Liver (tissue), 8 donors: ENCODE measurements at regions not wholly inside any gene's neighbourhood (a gene's known extent, or its start where the extent isn't known, plus 50 kb on each side); places are given as distances from the start of the nearest gene placed in this dataset.

Experiments used
- DNase-seq: peaks from one replicate; pipeline ENCODE4 v3.0.0-alpha.2; 2017; ENCODE audit warnings: low spot score
- H3K27ac ChIP-seq, 2 donors: one replicate each; pipeline ENCODE4 v1.7.0; 2013; ENCODE audit warnings: inconsistent platforms in 2 of 2, low read length in 2 of 2, control low read depth in 1 of 2, low read depth in 1 of 2, mild to moderate bottlenecking in 1 of 2
- H3K27me3 ChIP-seq, 4 donors: one replicate each; pipeline versions ENCODE4 v1.6.1 to v1.7.0; 2013; ENCODE audit warnings: low read length in 3 of 4, inconsistent platforms in 1 of 4, mild to moderate bottlenecking in 1 of 4, moderate library complexity in 1 of 4; ENCODE audit not compliant: control insufficient read depth in 4 of 4, insufficient read depth in 4 of 4
- H3K36me3 ChIP-seq, 4 donors: one replicate each; pipeline versions ENCODE4 v1.6.1 to v1.7.0; 2013; ENCODE audit warnings: low read length in 3 of 4, mild to moderate bottlenecking in 3 of 4, low read depth in 1 of 4, moderate library complexity in 1 of 4; ENCODE audit not compliant: control insufficient read depth in 4 of 4, insufficient read depth in 3 of 4
- H3K4me1 ChIP-seq, 4 donors: one replicate each; pipeline versions ENCODE4 v1.6.1 to v1.7.0; 2013; ENCODE audit warnings: low read length in 3 of 4, mild to moderate bottlenecking in 3 of 4, moderate library complexity in 1 of 4; ENCODE audit not compliant: control insufficient read depth in 4 of 4, insufficient read depth in 4 of 4
- H3K4me3 ChIP-seq, 3 donors: one replicate each; pipeline versions ENCODE4 v1.6.1 to v1.7.0; 2013; ENCODE audit warnings: low read length in 3 of 3, control low read depth in 1 of 3, low read depth in 1 of 3, mild to moderate bottlenecking in 1 of 3
- H3K9ac ChIP-seq, 2 donors: one replicate each; pipeline ENCODE4 v1.7.0; 2013; ENCODE audit warnings: low read length in 2 of 2, mild to moderate bottlenecking in 2 of 2, moderate library complexity in 2 of 2, control low read depth in 1 of 2, low read depth in 1 of 2
- H3K9me3 ChIP-seq, 4 donors: one replicate each; pipeline versions ENCODE4 v1.6.1 to v1.7.0; 2013; ENCODE audit warnings: low read length in 3 of 4; ENCODE audit not compliant: control insufficient read depth in 4 of 4
- ATF3 ChIP-seq: IDR thresholded peaks from 2 replicates; pipeline ENCODE4 v1.6.1; 2016; ENCODE audit warnings: antibody characterized with exemption
- CTCF ChIP-seq: fragments of 150-350 bp; IDR thresholded peaks from 2 replicates; pipeline ENCODE4 v1.5.1; 2017; ENCODE audit warnings: improper control_type of control experiment, low read depth, low read length; ENCODE audit not compliant: missing input control
- EGR1 ChIP-seq, 2 donors: IDR thresholded peaks; 2 replicates each; pipeline ENCODE4 v1.6.1; 2016 to 2018; ENCODE audit warnings: antibody characterized with exemption in 2 of 2, low read depth in 2 of 2
- FOXA1 ChIP-seq: IDR thresholded peaks from 2 replicates; pipeline ENCODE4 v1.6.1; 2016; ENCODE audit warnings: antibody characterized with exemption
- FOXA2 ChIP-seq: IDR thresholded peaks from 2 replicates; pipeline ENCODE4 v1.6.1; 2016; ENCODE audit warnings: antibody characterized with exemption
- GABPA ChIP-seq, 2 donors: IDR thresholded peaks in 1 of 2; conservative IDR thresholded peaks in 1 of 2; 2 replicates each; pipeline ENCODE4 v1.6.1; 2016; ENCODE audit warnings: antibody characterized with exemption in 2 of 2, mild to moderate bottlenecking in 1 of 2, moderate library complexity in 1 of 2
- HNF4A ChIP-seq, 2 donors: conservative IDR thresholded peaks; 2 replicates each; pipeline ENCODE4 v1.6.1; 2016; ENCODE audit warnings: antibody characterized with exemption in 2 of 2, mild to moderate bottlenecking in 2 of 2
- HNF4G ChIP-seq: IDR thresholded peaks from 2 replicates; pipeline ENCODE4 v1.6.1; 2016; ENCODE audit warnings: antibody characterized with exemption
- JUND ChIP-seq, 2 donors: IDR thresholded peaks; 2 replicates each; pipeline ENCODE4 v1.6.1; 2016; ENCODE audit warnings: antibody characterized with exemption in 2 of 2
- MAX ChIP-seq: IDR thresholded peaks from 2 replicates; pipeline ENCODE4 v1.6.1; 2016; ENCODE audit warnings: antibody characterized with exemption
- NR2F2 ChIP-seq: IDR thresholded peaks from 2 replicates; pipeline ENCODE4 v1.6.1; 2016; ENCODE audit warnings: antibody characterized with exemption
- RAD21 ChIP-seq, 2 donors: IDR thresholded peaks; 2 replicates each; pipeline ENCODE4 v1.6.1; 2016; ENCODE audit warnings: antibody characterized with exemption in 2 of 2, mild to moderate bottlenecking in 2 of 2
- REST ChIP-seq: IDR thresholded peaks from 2 replicates; pipeline ENCODE4 v1.6.1; 2016; ENCODE audit warnings: antibody characterized with exemption, mild to moderate bottlenecking
- RXRA ChIP-seq, 2 donors: IDR thresholded peaks; 2 replicates each; pipeline ENCODE4 v1.6.1; 2017 to 2018; ENCODE audit warnings: antibody characterized with exemption in 2 of 2, mild to moderate bottlenecking in 1 of 2
- SP1 ChIP-seq: IDR thresholded peaks from 2 replicates; pipeline ENCODE4 v1.6.1; 2018; ENCODE audit warnings: antibody characterized with exemption, mild to moderate bottlenecking
- TAF1 ChIP-seq: conservative IDR thresholded peaks from 2 replicates; pipeline ENCODE4 v1.6.1; 2016; ENCODE audit warnings: antibody characterized with exemption, mild to moderate bottlenecking
- YY1 ChIP-seq: IDR thresholded peaks from 2 replicates; pipeline ENCODE4 v1.6.1; 2016; ENCODE audit warnings: antibody characterized with exemption, mild to moderate bottlenecking
- ZBTB33 ChIP-seq: IDR thresholded peaks from 2 replicates; pipeline ENCODE4 v1.6.1; 2016; ENCODE audit warnings: antibody characterized with exemption
- WGBS: extraction: QIAGEN DNeasy Blood & Tissue Kit; methylation state at CpG from one replicate; pipeline ENCODE4 v1.1.7; 2013; 5-methylcytosine and 5-hydroxymethylcytosine counted together
- donor health status: healthy.
- donor health status: healthy.
- donor health status: healthy.
- donor health status: healthy.
- donor health status: healthy.

GRCh38 chr12:125634813-125635212 lies 569.6 kb downstream of the AACS start:
- Histone ChIP-seq H3K36me3 (no peaks in the 10 kb centered on the region), H3K9ac (no peak overlapping the region), H3K4me3 (no peak overlapping the region), H3K27ac (peak overlapping the region; percentile 19 to 67), H3K27me3 (no peaks in the 10 kb centered on the region), H3K9me3 (no peaks in the 10 kb centered on the region), H3K4me1 (peaks cover 8 to 13% (median 10%) of the 10 kb centered on the region in 4 donors)
- 19% methylated on average over 1 of the region's 1 CpG for WGBS
- TF ChIP-seq CTCF, result no peak
- peak; percentile 35 to 86 for TF ChIP-seq JUND (IDR thresholded peaks at IDR 0.05)
- no peak for TF ChIP-seq NR2F2
- peak; percentile 72 for TF ChIP-seq FOXA1
- peak; percentile 97 for TF ChIP-seq REST
- peak; percentile 64 for TF ChIP-seq MAX
- peak; percentile 81 to 90 for TF ChIP-seq RXRA (IDR thresholded peaks at IDR 0.05)
- peak; percentile 36 for TF ChIP-seq ATF3
- TF ChIP-seq TAF1, result no peak
- peak; percentile 38 to 39 for TF ChIP-seq RAD21 (IDR thresholded peaks at IDR 0.05)
- TF ChIP-seq HNF4G, result peak; percentile 47
- peak; percentile 46 for TF ChIP-seq YY1
- peak; percentile 82 for TF ChIP-seq SP1
- no peak for TF ChIP-seq EGR1 (IDR thresholded peaks at IDR 0.05; ENCODE audit: low read depth in 2 of 2)
- TF ChIP-seq ZBTB33, result peak; percentile 76
- peak; percentile 89 to 94 for TF ChIP-seq HNF4A (conservative IDR thresholded peaks at IDR 0.05)
- TF ChIP-seq FOXA2, result peak; percentile 85
- TF ChIP-seq GABPA (IDR thresholded peaks at IDR 0.05 in 1 of 2, conservative IDR thresholded peaks at IDR 0.05 in 1 of 2), result no peak
- no peak for DNase-seq
